WTC11 (cell line): ENCODE measurements at regions not wholly inside any gene's neighbourhood (a gene's known extent, or its start where the extent isn't known, plus 50 kb on each side); places are given as distances from the start of the nearest gene placed in this dataset.

Experiments
- ATAC-seq: fragments of 200-7000 bp; cut with Tn5 transposase; 2 replicates; pipeline ENCODE4 v1.10.0; 2021; ENCODE audit warnings: mild to moderate bottlenecking, moderate library complexity
- CTCF ChIA-PET: fragments of 300-600 bp; sonication (Branson Sonifier 250); formaldehyde crosslinking; loops from one replicate; lab custom pipeline; 2021; ENCODE audit warnings: antibody characterized with exemption; lab: Charles Lee
- POLR2A ChIA-PET: fragments of 350-600 bp; sonication (Branson Sonifier 250); formaldehyde crosslinking; loops from one replicate; lab custom pipeline; 2021; ENCODE audit warnings: antibody characterized with exemption; lab: Charles Lee
- DNase-seq: peaks from one replicate; pipeline ENCODE4 v3.0.0; 2021; ENCODE audit warnings: low spot score
- H3K27ac Mint-ChIP-seq: 2 replicates; pipeline ENCODE4 v1.8.0; 2021; ENCODE audit warnings: mixed read lengths
- H3K27me3 Mint-ChIP-seq: 2 replicates; pipeline ENCODE4 v1.8.0; 2021; ENCODE audit warnings: low read depth, mild to moderate bottlenecking, moderate library complexity, mixed read lengths
- H3K36me3 Mint-ChIP-seq: 2 replicates; pipeline ENCODE4 v1.8.0; 2021; ENCODE audit warnings: mixed read lengths
- H3K4me1 Mint-ChIP-seq: 2 replicates; pipeline ENCODE4 v1.8.0; 2022; ENCODE audit warnings: mixed read lengths
- H3K4me3 Mint-ChIP-seq: 2 replicates; pipeline ENCODE4 v1.8.0; 2021; ENCODE audit warnings: mild to moderate bottlenecking, moderate library complexity, mixed read lengths
- H3K9me3 Mint-ChIP-seq: 2 replicates; pipeline ENCODE4 v1.8.0; 2021; ENCODE audit warnings: mixed read lengths
- AR ChIP-seq: fragments of 250-450 bp; sonication (Bioruptor Pico); IDR thresholded peaks from 2 replicates; pipeline ENCODE4 v1.9.0; 2021; ENCODE audit warnings: mild to moderate bottlenecking
- E2F4 ChIP-seq: sonication (generic); formaldehyde crosslinking; IDR thresholded peaks from 2 replicates; pipeline ENCODE4 v1.8.1; 2022; ENCODE audit warnings: low read depth, mild to moderate bottlenecking, moderate library complexity, missing genetic modification reagents, borderline replicate concordance
- FOXJ3 ChIP-seq: sonication (generic); formaldehyde crosslinking; IDR thresholded peaks from 2 replicates; pipeline ENCODE4 v1.9.0; 2021; ENCODE audit warnings: missing genetic modification reagents, mild to moderate bottlenecking, borderline replicate concordance
- IRF2 ChIP-seq: sonication (generic); formaldehyde crosslinking; IDR thresholded peaks from 2 replicates; pipeline ENCODE4 v1.8.0; 2022; ENCODE audit warnings: low read depth, missing genetic modification reagents, borderline replicate concordance
- JUN ChIP-seq: sonication (generic); formaldehyde crosslinking; IDR thresholded peaks from 2 replicates; pipeline ENCODE4 v1.8.0; 2023; ENCODE audit warnings: mild to moderate bottlenecking, missing genetic modification reagents
- MAX ChIP-seq: sonication (generic); formaldehyde crosslinking; IDR thresholded peaks from 2 replicates; pipeline ENCODE4 v1.8.0; 2022; ENCODE audit warnings: mild to moderate bottlenecking, missing genetic modification reagents
- MYBL2 ChIP-seq: sonication (generic); formaldehyde crosslinking; IDR thresholded peaks from 2 replicates; pipeline ENCODE4 v1.8.1; 2023; ENCODE audit warnings: mild to moderate bottlenecking, moderate library complexity, missing genetic modification reagents
- NFE2L1 ChIP-seq: sonication (generic); formaldehyde crosslinking; IDR thresholded peaks from 2 replicates; pipeline ENCODE4 v1.8.1; 2023; ENCODE audit warnings: missing genetic modification reagents
- NR2C2 ChIP-seq: sonication (generic); formaldehyde crosslinking; IDR thresholded peaks from 2 replicates; pipeline ENCODE4 v1.8.0; 2022; ENCODE audit warnings: mild to moderate bottlenecking, missing genetic modification reagents
- PREB ChIP-seq: sonication (generic); formaldehyde crosslinking; IDR thresholded peaks from 2 replicates; pipeline ENCODE4 v1.8.1; 2022; ENCODE audit warnings: mild to moderate bottlenecking, missing genetic modification reagents, moderate library complexity, borderline replicate concordance
- RORB ChIP-seq: fragments of 250-450 bp; sonication (Bioruptor Pico); IDR thresholded peaks from 2 replicates; pipeline ENCODE4 v1.9.0; 2021; ENCODE audit warnings: mild to moderate bottlenecking
- SP1 ChIP-seq: sonication (generic); formaldehyde crosslinking; conservative IDR thresholded peaks from 2 replicates; pipeline ENCODE4 v1.8.1; 2022; ENCODE audit warnings: missing genetic modification reagents
- TEAD4 ChIP-seq: sonication (generic); formaldehyde crosslinking; IDR thresholded peaks from 2 replicates; pipeline ENCODE4 v1.8.0; 2022; ENCODE audit warnings: mild to moderate bottlenecking, missing genetic modification reagents
- ZNF263 ChIP-seq: sonication (generic); formaldehyde crosslinking; IDR thresholded peaks from 2 replicates; pipeline ENCODE4 v1.8.1; 2022; ENCODE audit warnings: low read depth, mild to moderate bottlenecking, moderate library complexity, missing genetic modification reagents
- ZNF317 ChIP-seq: sonication (generic); formaldehyde crosslinking; IDR thresholded peaks from 2 replicates; pipeline ENCODE4 v1.8.1; 2023; ENCODE audit warnings: low read depth, mild to moderate bottlenecking, moderate library complexity, missing genetic modification reagents, borderline replicate concordance
- ZNF532 ChIP-seq: fragments of 250-450 bp; sonication (Bioruptor Pico); IDR thresholded peaks from 2 replicates; pipeline ENCODE4 v1.9.0; 2021; ENCODE audit warnings: mild to moderate bottlenecking, borderline replicate concordance
- TF ChIP-seq, protein P1 (sequence below): sonication (generic); formaldehyde crosslinking; IDR thresholded peaks from 2 replicates; pipeline ENCODE4 v1.8.1; 2023; ENCODE audit warnings: mild to moderate bottlenecking, missing genetic modification reagents, moderate library complexity
- TF ChIP-seq, protein P2 (sequence below): sonication (generic); formaldehyde crosslinking; IDR thresholded peaks from 2 replicates; pipeline ENCODE4 v1.8.1; 2023; ENCODE audit warnings: mild to moderate bottlenecking, missing genetic modification reagents, moderate library complexity
- TF ChIP-seq, protein P3 (sequence below): sonication (generic); formaldehyde crosslinking; IDR thresholded peaks from 2 replicates; pipeline ENCODE4 v1.8.1; 2022; ENCODE audit warnings: missing genetic modification reagents, borderline replicate concordance
- TF ChIP-seq, protein P4 (sequence below): sonication (generic); formaldehyde crosslinking; conservative IDR thresholded peaks from 2 replicates; pipeline ENCODE4 v1.8.1; 2022; ENCODE audit warnings: mild to moderate bottlenecking, missing genetic modification reagents

DNA sequence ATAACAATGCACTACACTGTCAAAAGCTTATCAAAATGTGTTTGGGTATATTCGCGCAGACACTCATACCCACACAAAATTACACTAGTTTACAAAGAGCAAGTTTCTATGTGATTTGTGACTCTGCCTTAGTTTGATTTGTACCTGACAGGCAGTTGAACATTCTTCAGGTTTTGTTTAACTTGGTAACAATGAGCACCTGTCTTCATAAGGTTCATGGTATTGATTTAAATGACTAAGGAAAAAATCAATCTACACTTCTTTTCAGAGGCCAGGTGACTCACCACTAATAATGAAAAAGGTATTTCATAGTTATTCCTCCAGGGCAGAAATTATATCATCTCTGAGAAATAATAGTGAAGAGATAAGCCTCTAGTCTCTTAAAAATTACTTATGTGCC, 1114.6 kb upstream of the AGA start:
- ChIA-PET POLR2A (no interaction called here), CTCF (no interaction called here)
- Mint-ChIP-seq H3K27ac (no peak overlapping the region), H3K27me3 (no peaks in the 10 kb centered on the region), H3K4me1 (no peaks in the 10 kb centered on the region; the same call in 1 of the 2 replicates), H3K9me3 (peaks cover 4% of the 10 kb centered on the region), H3K36me3 (no peaks in the 10 kb centered on the region), H3K4me3 (no peak overlapping the region)
- TF ChIP-seq, protein P1, sequence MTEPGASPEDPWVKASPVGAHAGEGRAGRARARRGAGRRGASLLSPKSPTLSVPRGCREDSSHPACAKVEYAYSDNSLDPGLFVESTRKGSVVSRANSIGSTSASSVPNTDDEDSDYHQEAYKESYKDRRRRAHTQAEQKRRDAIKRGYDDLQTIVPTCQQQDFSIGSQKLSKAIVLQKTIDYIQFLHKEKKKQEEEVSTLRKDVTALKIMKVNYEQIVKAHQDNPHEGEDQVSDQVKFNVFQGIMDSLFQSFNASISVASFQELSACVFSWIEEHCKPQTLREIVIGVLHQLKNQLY (CRISPR knock-in tag) = no peak
- TF ChIP-seq NR2C2 (no peak), AR (CRISPR knock-in tag) (no peak), ZNF532 (CRISPR knock-in tag) (no peak), NFE2L1 (no peak), IRF2 (CRISPR knock-in tag) (no peak), ZNF317 (no peak), JUN (CRISPR knock-in tag) (no peak), PREB (no peak), E2F4 (no peak), ZNF263 (no peak), RORB (CRISPR knock-in tag) (no peak), SP1 (CRISPR knock-in tag) (no peak), FOXJ3 (CRISPR knock-in tag) (no peak), TEAD4 (CRISPR knock-in tag) (no peak), MAX (CRISPR knock-in tag) (no peak), MYBL2 (CRISPR knock-in tag) (no peak)
- TF ChIP-seq, protein P2, sequence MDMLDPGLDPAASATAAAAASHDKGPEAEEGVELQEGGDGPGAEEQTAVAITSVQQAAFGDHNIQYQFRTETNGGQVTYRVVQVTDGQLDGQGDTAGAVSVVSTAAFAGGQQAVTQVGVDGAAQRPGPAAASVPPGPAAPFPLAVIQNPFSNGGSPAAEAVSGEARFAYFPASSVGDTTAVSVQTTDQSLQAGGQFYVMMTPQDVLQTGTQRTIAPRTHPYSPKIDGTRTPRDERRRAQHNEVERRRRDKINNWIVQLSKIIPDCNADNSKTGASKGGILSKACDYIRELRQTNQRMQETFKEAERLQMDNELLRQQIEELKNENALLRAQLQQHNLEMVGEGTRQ (CRISPR knock-in tag) = no peak
- TF ChIP-seq, protein P3, sequence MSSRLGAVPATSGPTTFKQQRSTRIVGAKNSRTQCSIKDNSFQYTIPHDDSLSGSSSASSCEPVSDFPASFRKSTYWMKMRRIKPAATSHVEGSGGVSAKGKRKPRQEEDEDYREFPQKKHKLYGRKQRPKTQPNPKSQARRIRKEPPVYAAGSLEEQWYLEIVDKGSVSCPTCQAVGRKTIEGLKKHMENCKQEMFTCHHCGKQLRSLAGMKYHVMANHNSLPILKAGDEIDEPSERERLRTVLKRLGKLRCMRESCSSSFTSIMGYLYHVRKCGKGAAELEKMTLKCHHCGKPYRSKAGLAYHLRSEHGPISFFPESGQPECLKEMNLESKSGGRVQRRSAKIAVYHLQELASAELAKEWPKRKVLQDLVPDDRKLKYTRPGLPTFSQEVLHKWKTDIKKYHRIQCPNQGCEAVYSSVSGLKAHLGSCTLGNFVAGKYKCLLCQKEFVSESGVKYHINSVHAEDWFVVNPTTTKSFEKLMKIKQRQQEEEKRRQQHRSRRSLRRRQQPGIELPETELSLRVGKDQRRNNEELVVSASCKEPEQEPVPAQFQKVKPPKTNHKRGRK (CRISPR knock-in tag) = no peak
- TF ChIP-seq, protein P4, sequence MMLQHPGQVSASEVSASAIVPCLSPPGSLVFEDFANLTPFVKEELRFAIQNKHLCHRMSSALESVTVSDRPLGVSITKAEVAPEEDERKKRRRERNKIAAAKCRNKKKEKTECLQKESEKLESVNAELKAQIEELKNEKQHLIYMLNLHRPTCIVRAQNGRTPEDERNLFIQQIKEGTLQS (CRISPR knock-in tag) = no peak
- DNase-seq (no peak), ATAC-seq (no peak)
